ENCODE measurements at regions not wholly inside any gene's neighbourhood (a gene's known extent, or its start where the extent isn't known, plus 50 kb on each side); places are given as distances from the start of the nearest gene placed in this dataset.

- no TSS peak for BruUV-seq (replicated peaks)
- Histone ChIP-seq H3K36me3 (ENCODE audit: control insufficient read depth, insufficient read depth, low read length) (no peaks in the 10 kb centered on the region), H3K18ac (ENCODE audit: low read depth, low read length) (no peak overlapping the region), H2AK9ac (replicated peaks; ENCODE audit: low read depth, low read length, poor library complexity) (no peak overlapping the region), H4K91ac (ENCODE audit: insufficient read depth, low read depth, low read length) (no peak overlapping the region), H2BK15ac (ENCODE audit: low read depth, low read length) (peak overlapping the region; percentile 59; the same call in 1 of the 3 replicates), H3K9me1 (ENCODE audit: insufficient read depth, low read length) (peaks cover 2% of the 10 kb centered on the region; the same call in 1 of the 2 replicates), H4K8ac (ENCODE audit: low read depth in 2 of 2, low read length in 2 of 2) (peak overlapping the region in 1 of 2 experiments; percentile 23; a peak in 1 of 4 replicates), H3K9ac (ENCODE audit: low read depth, low read length) (no peak overlapping the region), H3K27me3 (ENCODE audit: control insufficient read depth, insufficient read depth, low read length) (no peaks in the 10 kb centered on the region), H3K4me2 (ENCODE audit: low read depth, low read length) (no peak overlapping the region), H4K5ac (ENCODE audit: low read depth, low read length) (no peak overlapping the region), H2AFZ (replicated peaks; ENCODE audit: low read length, poor library complexity) (no peak overlapping the region), H2BK120ac (ENCODE audit: low read depth, low read length) (no peak overlapping the region), H2BK20ac (ENCODE audit: low read depth, low read length) (no peak overlapping the region), H2AK5ac (ENCODE audit: low read depth, low read length) (no peak overlapping the region; the same call in 1 of the 2 replicates), H3K27ac (ENCODE audit: insufficient read depth, low read length) (no peak overlapping the region), H3K4ac (ENCODE audit: low read depth, low read length) (no peak overlapping the region), H3K14ac (replicated peaks; ENCODE audit: low read depth, low read length) (no peak overlapping the region), H3K4me1 (ENCODE audit: control insufficient read depth, insufficient read depth, low read length) (peaks cover 13% of the 10 kb centered on the region), H3K79me1 (ENCODE audit: low read depth in 1 of 2, low read length in 2 of 2) (no peaks in the 10 kb centered on the region), H4K20me1 (ENCODE audit: insufficient read depth, low read length) (no peaks in the 10 kb centered on the region), H3K56ac (ENCODE audit: extremely low read depth, insufficient read depth, low read length) (no peak overlapping the region), H3K9me3 (ENCODE audit: control insufficient read depth, insufficient read depth, low read length) (no peaks in the 10 kb centered on the region), H2BK5ac (ENCODE audit: low read depth, low read length, poor library complexity, severe bottlenecking) (no peak overlapping the region), H3K4me3 (ENCODE audit: insufficient read depth, low read depth, low read length) (no peak overlapping the region), H3K23ac (ENCODE audit: low read depth, low read length) (no peak overlapping the region)
- DNase-seq (no peak), ATAC-seq (ENCODE audit: low read depth) (no peak)
- in situ Hi-C loops (cut with MboI; ENCODE audit: low sequenced_read_pairs) (no loop called here), intact Hi-C loops (cut with micrococcal nuclease) (loop anchor here (5.0 kb wide), 1 partner anchor 148 kb away; no protein-coding TSS in a partner anchor), dilution Hi-C loops (cut with HindIII; ENCODE audit: low sequenced_read_pairs, unreplicated experiment) (no loop called here)
- POLR2A ChIA-PET (ENCODE audit: unreplicated experiment): no interaction called here
- CTCF ChIA-PET: interaction anchor here (0.8 to 1.0 kb wide), 2 partner anchors 16 to 220 kb away, joined by 3 to 4 read pairs; no protein-coding TSS in a partner anchor
- TF ChIP-seq CTCF (conservative IDR thresholded peaks at IDR 0.05; ENCODE audit: low read depth, low read length) (no peak), CEBPB (IDR thresholded peaks at IDR 0.05; ENCODE audit: low read depth, low read length) (no peak), RFX5 (IDR thresholded peaks at IDR 0.05; ENCODE audit: low read depth, low read length) (no peak), MXI1 (IDR thresholded peaks at IDR 0.05; ENCODE audit: borderline replicate concordance, low read depth, low read length) (no peak), CHD1 (IDR thresholded peaks at IDR 0.05; ENCODE audit: low read depth, low read length) (no peak), BHLHE40 (IDR thresholded peaks at IDR 0.05; ENCODE audit: low read depth, low read length) (no peak), SMC3 (IDR thresholded peaks at IDR 0.05; ENCODE audit: low read depth, low read length) (no peak), RCOR1 (IDR thresholded peaks at IDR 0.05; ENCODE audit: insufficient replicate concordance, low read length) (no peak), NFE2L2 (IDR thresholded peaks at IDR 0.05; ENCODE audit: low read depth, low read length) (no peak), USF2 (IDR thresholded peaks at IDR 0.05; ENCODE audit: low read depth, low read length) (no peak), MAZ (IDR thresholded peaks at IDR 0.05; ENCODE audit: borderline replicate concordance, low read depth, low read length) (no peak), POLR2A (IDR thresholded peaks at IDR 0.05; ENCODE audit: low read depth, low read length) (no peak)
- WGBS, 2 experiments (ENCODE audit: extremely low coverage in 2 of 2, insufficient read length in 1 of 2): 95% methylated on average over 4 of the region's 10 CpGs; no CpG with 5 or more reads in 1 of the 2 experiments
Observed at GRCh38 chr6:137724495-137725211, 142.4 kb upstream of the TNFAIP3 start.
